NT2/D1 (cell line): ENCODE measurements at regions not wholly inside any gene's neighbourhood (a gene's known extent, or its start where the extent isn't known, plus 50 kb on each side); places are given as distances from the start of the nearest gene placed in this dataset.

Source experiments
- YY1 ChIP-seq: IDR thresholded peaks from 2 replicates; pipeline ENCODE4 v1.6.1; 2011; ENCODE audit not compliant: insufficient read length, insufficient read depth
- ZNF274 ChIP-seq: IDR thresholded peaks from 2 replicates; pipeline ENCODE4 v1.6.1; 2011; ENCODE audit warnings: mild to moderate bottlenecking, low read depth, low read length

GRCh38 chr13:78376033-78376432, 227.3 kb downstream of the POU4F1 start:
- no peak for TF ChIP-seq YY1
- TF ChIP-seq ZNF274, result no peak
